ENCODE measurements at regions not wholly inside any gene's neighbourhood (a gene's known extent, or its start where the extent isn't known, plus 50 kb on each side); places are given as distances from the start of the nearest gene placed in this dataset.

- Histone ChIP-seq H3K27ac (ENCODE audit: low read depth, low read length) (no peak overlapping the region), H3K9me3 (ENCODE audit: control insufficient read depth, insufficient read depth, low read length) (no peaks in the 10 kb centered on the region), H3K27me3 (ENCODE audit: control insufficient read depth, insufficient read depth, low read length) (peaks cover 48% of the 10 kb centered on the region), H3K4me3 (ENCODE audit: low read depth, low read length) (no peak overlapping the region)
- POLR2A ChIA-PET = no interaction called here
- TF ChIP-seq CTCF (IDR thresholded peaks at IDR 0.05; ENCODE audit: low read depth, low read length) = no peak
- CTCF ChIA-PET = no interaction called here
- no peak for DNase-seq (ENCODE audit: low read depth, low spot score)
These were observed 256.7 kb upstream of the TLE3 start for GRCh38 chr15:70354346-70354905.

- TF ChIP-seq CTCF (IDR thresholded peaks at IDR 0.05; ENCODE audit: low read depth, low read length) = no peak
- POLR2A ChIA-PET = no interaction called here
- peaks cover 53% of the 10 kb centered on the region for H3K27me3 ChIP-seq (ENCODE audit: control insufficient read depth, insufficient read depth, low read length)
These were observed 256.1 kb upstream of the TLE3 start for GRCh38 chr15:70353606-70354345.

GRCh38 chr15:70351941-70352774 is 254.4 kb upstream of the TLE3 start:
- TF ChIP-seq CTCF (IDR thresholded peaks at IDR 0.05; ENCODE audit: low read depth, low read length) = no peak
- ChIA-PET CTCF (no interaction called here), POLR2A (no interaction called here)
- Histone ChIP-seq H3K27me3 (ENCODE audit: control insufficient read depth, insufficient read depth, low read length) (peaks cover 69% of the 10 kb centered on the region), H3K9me3 (ENCODE audit: control insufficient read depth, insufficient read depth, low read length) (no peaks in the 10 kb centered on the region), H3K4me3 (ENCODE audit: low read depth, low read length) (no peak overlapping the region), H3K27ac (ENCODE audit: low read depth, low read length) (no peak overlapping the region)
- DNase-seq (ENCODE audit: low read depth, low spot score) = no peak

More at GRCh38 chr15:70353606-70354345, 256.1 kb upstream of the TLE3 start:
- DNase-seq (ENCODE audit: low read depth, low spot score) = no peak
- Histone ChIP-seq H3K27ac (ENCODE audit: low read depth, low read length) (no peak overlapping the region), H3K4me3 (ENCODE audit: low read depth, low read length) (no peak overlapping the region), H3K9me3 (ENCODE audit: control insufficient read depth, insufficient read depth, low read length) (no peaks in the 10 kb centered on the region)
- CTCF ChIA-PET = no interaction called here

- Histone ChIP-seq H3K9me3 (ENCODE audit: control insufficient read depth, insufficient read depth, low read length) (no peaks in the 10 kb centered on the region), H3K4me3 (ENCODE audit: low read depth, low read length) (no peak overlapping the region), H3K27me3 (ENCODE audit: control insufficient read depth, insufficient read depth, low read length) (peaks cover 65% of the 10 kb centered on the region), H3K27ac (ENCODE audit: low read depth, low read length) (no peak overlapping the region)
- CTCF ChIA-PET = no interaction called here
- no peak for DNase-seq (ENCODE audit: low read depth, low spot score)
- TF ChIP-seq CTCF (IDR thresholded peaks at IDR 0.05; ENCODE audit: low read depth, low read length) = no peak
- POLR2A ChIA-PET = no interaction called here
These were observed 253.7 kb upstream of the TLE3 start for GRCh38 chr15:70351391-70351790.

Measured in AG04450 (cell line).